Esophagus muscularis mucosa (tissue), 4 donors: ENCODE measurements at regions not wholly inside any gene's neighbourhood (a gene's known extent, or its start where the extent isn't known, plus 50 kb on each side); places are given as distances from the start of the nearest gene placed in this dataset.

Experiments
- EP300 ChIP-seq: sonication (generic); formaldehyde crosslinking; IDR thresholded peaks from one replicate; pipeline ENCODE4 v1.6.1; 2017; ENCODE audit warnings: antibody characterized with exemption
- POLR2A ChIP-seq: fragments of 450-650 bp; IDR thresholded peaks from one replicate; pipeline ENCODE4 v1.6.1; 2017; ENCODE audit warnings: antibody characterized with exemption, moderate library complexity, mild to moderate bottlenecking, low read depth
- TF ChIP-seq, protein P1 (sequence below), 3 experiments: fragments of 200-600 bp in 2 of 3; fragments of 450-650 bp in 1 of 3; sonication (generic) in 2 of 3; IDR thresholded peaks; one replicate each; pipeline ENCODE4 v1.5.1; 2017 to 2019; ENCODE audit warnings: antibody characterized with exemption in 3 of 3, mild to moderate bottlenecking in 2 of 3, moderate library complexity in 1 of 3

DNA sequence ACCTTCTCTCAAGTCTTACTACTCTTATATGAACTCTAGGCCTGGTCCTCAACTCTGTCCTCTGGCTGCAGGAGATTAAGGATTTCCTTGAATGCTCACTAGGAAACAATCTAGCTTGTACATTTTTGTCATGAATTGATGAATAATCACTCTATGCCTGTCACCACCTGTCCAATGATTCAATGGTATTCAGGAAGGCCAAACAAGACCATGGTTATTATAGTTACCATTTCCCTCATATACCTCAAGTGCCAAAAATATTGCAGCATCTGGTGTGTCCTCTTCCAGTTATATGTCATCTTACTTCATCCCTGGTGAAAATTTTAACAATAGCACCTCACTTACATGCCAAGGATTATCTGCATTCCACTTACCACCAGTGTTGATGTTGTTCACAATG, 179.0 kb upstream of the MOCS2 start:
- TF ChIP-seq, protein P1, sequence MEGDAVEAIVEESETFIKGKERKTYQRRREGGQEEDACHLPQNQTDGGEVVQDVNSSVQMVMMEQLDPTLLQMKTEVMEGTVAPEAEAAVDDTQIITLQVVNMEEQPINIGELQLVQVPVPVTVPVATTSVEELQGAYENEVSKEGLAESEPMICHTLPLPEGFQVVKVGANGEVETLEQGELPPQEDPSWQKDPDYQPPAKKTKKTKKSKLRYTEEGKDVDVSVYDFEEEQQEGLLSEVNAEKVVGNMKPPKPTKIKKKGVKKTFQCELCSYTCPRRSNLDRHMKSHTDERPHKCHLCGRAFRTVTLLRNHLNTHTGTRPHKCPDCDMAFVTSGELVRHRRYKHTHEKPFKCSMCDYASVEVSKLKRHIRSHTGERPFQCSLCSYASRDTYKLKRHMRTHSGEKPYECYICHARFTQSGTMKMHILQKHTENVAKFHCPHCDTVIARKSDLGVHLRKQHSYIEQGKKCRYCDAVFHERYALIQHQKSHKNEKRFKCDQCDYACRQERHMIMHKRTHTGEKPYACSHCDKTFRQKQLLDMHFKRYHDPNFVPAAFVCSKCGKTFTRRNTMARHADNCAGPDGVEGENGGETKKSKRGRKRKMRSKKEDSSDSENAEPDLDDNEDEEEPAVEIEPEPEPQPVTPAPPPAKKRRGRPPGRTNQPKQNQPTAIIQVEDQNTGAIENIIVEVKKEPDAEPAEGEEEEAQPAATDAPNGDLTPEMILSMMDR (IDR thresholded peaks at IDR 0.05) = no peak
- TF ChIP-seq EP300 = no peak
- no peak for TF ChIP-seq POLR2A
